GM21381 (cell line): ENCODE measurements at regions not wholly inside any gene's neighbourhood (a gene's known extent, or its start where the extent isn't known, plus 50 kb on each side); places are given as distances from the start of the nearest gene placed in this dataset.
"Not testable (repeated sequence)": the region's sequence is repeated elsewhere in the genome, so short reads cannot be mapped to it uniquely, and the experiment has no call there.

Experiments used
- ATAC-seq: cut with Tn5 transposase; IDR thresholded peaks from one replicate; pipeline ENCODE4 v1.9.1; 2021; ENCODE audit warnings: mild to moderate bottlenecking, moderate library complexity; ENCODE audit not compliant: unreplicated experiment

DNA sequence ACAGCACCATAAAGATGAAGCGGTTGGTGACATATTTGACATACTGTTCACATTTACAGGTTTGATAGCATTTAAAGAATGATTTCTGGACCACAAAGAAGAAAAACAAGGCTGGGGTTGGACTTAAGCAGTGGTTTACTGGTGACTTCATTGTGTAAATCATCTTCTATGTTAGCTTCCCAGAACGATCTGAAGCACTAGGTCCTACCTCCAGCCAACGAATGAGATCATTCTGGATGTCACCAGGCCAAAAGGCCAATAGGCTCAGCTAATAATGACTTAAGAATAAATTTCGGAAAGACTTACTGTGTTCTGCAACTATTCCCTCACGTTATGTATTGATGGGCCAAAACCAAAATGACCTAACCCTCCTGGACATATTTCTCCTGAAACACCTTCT, 675.3 kb upstream of the CCNG1 start:
- no peak for ATAC-seq

DNA sequence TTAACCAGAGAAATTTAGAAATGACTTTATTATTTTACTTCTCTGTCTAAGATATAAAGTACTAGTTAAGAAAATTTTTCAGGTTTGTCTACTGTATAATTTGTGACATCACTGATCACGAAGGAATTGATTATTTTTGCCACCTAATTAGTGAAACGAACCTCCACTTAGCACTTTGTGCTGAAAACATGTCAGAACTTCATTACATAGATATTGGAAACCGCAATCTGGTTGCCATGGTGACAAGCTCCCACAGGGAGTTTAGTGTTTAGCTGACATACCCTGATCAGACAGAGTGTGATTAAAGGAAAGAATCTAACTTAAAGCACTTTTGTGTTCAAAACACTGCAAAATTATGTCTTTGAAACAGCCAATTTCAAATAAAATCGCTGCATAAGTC, 668.4 kb upstream of the CCNG1 start:
- ATAC-seq = no peak

DNA sequence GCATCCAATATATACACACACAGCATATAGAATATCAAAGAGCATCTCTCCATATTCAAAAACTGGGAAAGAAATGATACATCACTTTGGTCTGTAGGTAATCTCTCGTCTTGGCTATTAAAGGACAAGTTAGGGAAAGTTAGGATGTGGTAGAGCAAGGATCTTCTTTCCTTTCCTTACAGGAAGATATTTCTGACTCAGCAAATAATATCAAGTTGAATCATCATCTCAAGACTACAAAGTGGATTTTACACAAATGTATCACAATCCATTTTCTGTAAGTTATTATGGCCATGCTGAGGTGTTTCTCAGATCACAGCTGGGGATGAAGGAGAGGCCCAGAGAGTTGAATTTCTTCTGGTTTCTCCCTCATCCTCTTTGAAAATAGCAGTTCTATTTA, 651.7 kb upstream of the CCNG1 start:
- no peak for ATAC-seq

DNA sequence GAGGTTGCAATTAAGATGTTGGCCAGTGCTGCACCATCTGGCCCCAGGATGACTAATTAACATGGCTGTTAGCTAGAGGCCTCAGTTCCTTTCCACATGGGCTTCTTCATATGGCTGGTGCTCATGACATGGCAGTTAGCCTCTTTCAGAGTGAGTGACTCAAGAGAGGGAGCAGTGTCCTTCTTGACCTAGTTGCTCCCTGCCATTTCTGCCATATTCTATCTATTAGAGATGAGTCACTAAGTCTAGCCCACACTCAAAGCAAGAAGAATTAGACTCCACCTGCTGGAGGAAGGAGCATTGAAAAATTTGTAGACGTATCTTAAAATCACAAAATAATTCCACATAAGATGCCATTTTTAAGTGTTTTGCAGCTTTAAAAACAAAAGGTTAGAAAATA, 651.2 kb upstream of the CCNG1 start:
- ATAC-seq = no peak

DNA sequence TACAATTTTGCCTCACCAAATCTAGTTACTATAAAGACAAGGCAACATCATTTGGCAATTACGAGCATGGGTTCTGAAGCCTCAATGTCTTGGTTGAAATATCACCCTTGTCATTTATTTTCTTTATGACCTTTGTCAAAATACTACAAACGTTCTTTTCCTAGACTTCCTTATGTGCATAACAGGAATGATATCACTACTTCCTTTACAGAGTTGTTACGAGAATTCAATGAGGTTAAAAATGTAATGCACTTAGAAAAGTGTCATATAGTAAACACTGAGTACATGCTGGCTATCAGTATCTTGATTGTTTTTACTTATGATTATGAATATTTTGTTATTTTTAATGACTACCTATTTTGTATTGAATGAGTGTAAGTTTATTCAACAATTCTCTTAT, 640.9 kb upstream of the CCNG1 start:
- ATAC-seq = no peak

DNA sequence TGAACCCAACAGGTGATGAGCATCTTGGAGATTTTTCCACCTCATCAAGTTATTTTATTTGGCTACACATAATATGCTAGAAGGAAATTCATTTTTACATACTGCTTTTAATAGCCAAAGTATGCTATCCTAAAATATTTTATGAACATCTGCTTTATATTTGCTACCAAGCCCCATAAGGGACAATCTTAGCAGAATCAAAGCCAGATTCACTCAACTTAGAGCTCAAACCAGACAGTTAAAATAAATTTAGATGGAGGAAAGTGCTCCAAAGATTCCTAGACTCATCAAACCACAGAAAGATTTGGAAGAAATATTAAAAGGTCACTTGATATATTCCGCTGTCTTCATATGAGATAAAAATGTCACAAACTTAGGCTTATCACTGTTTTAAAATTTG, 637.1 kb upstream of the CCNG1 start:
- no peak for ATAC-seq

DNA sequence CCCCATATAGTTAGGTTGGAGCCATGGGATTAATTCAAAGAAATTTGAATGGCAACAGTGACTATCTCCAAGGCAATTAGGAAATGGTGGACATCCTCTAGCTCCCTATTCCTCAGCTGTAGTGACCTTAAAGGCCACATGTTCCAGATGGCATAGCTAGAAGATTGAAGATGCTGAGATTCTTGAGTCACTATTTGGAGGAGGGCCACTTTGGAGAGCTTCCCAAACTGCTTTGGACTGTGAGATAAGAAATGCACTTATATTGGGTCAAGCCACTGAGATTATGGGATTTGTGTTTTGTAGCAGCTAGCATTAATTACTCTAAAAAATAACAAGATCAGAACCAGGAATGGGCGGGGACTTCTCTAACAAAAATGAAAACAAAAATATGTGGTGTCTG, 636.2 kb upstream of the CCNG1 start:
- ATAC-seq = no peak

DNA sequence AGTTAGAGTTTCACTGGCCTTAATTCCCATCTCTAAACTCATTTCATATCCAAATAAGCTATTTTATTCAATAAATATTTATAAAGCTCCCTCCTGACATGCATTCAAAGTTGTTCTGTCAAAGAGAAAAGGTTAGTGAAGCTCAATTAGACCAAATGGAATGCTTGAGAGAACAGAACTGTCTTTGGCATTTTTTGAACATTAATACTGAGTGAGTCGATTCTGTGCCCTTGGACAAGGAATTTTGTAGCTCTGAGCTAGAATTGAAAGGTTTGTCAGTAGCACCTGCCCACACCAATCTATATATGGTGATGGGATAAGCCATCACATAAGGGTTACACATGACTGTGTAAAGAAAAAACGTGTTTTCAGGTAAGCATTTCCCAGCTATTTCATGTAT, 631.2 kb upstream of the CCNG1 start:
- no peak for ATAC-seq

DNA sequence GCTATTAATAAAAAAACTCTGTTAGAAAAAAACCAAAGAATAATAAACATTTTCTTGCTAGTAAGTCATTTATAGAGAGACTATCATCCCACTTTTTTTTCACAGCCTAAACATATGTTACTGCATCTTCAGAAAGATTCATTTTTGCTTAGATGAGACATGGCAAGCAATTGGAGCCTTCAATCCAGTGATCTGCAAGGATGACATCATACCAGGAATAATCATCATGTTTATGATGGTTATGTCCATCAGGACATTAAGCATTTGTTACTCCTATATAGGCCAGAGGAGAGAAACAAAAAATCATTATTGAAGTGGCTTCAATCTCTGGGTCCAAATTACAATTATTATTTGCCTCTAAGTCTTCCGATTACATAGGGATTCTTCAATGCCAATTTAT, 626.3 kb upstream of the CCNG1 start:
- no peak for ATAC-seq

DNA sequence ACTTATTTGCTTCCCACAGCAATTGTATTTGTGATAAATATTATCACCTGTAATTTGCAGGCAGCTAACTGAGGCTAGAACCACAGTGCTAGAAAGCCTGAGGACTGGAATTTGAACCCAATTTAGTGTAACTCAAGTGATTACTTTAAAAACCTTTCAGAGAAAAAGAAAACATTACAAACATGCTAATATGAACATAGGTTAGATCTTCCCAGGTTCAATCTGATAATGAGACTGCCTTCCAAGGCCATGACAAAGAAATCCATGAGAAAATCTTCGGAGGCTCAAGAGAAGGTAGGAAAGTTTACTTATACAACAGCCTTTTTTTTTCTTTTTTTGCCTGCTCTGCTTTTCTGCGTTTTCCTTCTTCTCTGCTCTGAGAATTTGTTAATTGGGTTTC, 620.6 kb upstream of the CCNG1 start:
- no peak for ATAC-seq

DNA sequence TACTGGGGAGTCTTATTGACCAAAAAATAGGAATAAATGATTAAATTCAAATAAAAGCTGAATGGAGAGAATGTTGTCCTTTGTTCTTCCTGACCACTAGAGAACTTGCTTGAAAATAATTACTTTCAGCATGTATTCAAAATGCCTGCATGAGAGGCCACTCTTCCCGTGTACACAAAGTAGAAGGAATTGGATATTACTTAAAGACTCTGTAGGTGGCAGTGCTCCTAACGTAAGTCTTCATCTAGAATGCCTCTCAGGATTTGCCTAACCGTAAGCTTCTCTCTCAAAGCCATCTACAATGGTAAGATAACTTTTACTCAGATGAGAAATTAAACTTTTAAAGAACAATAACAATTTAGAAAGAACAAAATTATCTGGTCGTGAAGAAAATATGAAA, 620.0 kb upstream of the CCNG1 start:
- ATAC-seq = no peak

DNA sequence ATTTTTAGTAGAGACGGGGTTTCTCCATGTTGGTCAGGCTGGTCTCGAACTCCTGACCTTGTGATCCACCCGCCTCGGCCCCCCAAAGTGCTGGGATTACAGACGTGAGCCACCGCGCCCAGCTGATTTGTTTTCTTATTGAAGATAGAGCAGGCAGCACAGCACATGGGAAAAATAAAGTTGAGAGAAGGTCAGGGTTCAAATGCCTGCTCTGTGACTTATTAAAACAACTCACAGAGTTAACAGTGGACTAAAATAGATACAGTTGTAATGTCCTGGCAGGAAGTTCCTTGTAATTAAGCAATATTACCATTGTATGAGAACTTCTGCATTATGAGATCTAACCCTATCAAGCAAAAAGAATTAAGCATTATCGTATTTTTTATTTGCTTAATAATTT, 615.7 kb upstream of the CCNG1 start:
- ATAC-seq = not testable (repeated sequence)

DNA sequence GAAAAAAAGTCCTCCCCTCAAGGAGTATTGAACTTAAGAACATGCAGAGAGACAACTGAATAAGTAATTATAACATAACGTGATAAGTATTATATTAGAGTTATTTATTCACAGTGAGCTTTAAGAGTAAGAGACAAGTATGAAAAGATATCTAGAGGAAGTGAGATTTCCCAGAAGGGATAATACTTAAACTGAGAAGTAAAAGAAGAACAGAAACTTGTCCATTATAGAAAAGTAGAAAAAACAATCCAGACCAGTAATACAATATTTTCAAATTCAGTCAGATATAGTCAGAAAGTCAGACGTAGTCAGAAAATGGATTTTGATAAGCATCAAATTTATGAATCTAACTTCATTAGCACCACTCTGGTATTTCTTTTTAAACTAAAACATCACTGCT, 613.0 kb upstream of the CCNG1 start:
- ATAC-seq = no peak

DNA sequence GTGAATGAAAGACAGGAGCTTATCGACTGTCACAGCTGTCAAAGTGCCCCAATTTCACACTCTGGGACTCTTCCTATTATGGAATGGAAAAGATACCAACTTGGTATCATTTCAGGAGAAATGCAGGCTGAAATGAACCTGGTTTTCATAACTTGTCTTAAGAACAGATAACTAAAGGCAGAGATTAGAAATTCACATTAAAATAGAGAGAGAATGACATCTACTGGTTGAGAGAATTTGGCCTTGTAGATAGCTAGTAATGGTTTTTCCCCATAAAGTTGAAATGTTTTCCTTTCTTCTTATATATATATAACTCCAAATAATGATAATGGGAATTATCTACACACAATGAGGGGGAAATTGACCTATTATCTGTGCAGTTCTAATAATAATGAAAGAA, 600.2 kb upstream of the CCNG1 start:
- ATAC-seq = no peak

DNA sequence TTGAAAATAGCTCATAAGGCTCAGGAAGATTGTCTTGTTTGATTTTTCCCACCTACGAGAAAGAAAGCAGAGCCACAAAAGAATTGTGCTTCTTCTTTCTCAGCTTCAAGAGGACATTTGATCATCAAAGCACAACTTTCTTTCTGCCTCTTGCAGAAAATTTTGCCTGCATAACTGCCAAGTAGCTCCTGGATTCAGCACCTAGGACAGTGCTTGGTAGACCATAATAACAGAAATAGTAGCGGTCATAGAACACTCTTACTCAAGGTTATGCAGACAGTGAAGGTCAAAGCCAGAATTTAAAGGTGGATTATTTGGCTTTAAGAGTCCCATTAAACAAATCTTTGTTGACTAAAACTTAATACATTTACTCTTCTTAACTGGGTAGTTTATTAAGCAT, 594.7 kb upstream of the CCNG1 start:
- no peak for ATAC-seq

DNA sequence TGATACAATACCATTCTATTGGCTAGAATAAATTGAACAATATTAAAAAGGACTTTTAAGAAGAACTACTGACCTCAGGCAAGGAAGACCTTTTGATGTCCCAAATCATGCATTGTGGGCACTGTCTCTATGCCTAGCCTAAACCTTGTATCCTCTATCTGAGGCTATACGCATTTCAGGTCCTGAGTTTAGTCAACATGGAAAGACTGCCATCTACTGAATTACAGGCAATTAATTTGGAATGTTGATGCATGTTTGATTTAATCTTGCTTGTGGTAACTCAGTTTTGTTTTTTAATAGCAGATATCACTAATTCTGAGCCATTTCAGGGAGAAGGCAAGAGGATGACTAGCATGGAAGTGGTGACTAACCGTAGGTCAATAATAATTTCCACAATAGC, 585.3 kb upstream of the CCNG1 start:
- no peak for ATAC-seq

DNA sequence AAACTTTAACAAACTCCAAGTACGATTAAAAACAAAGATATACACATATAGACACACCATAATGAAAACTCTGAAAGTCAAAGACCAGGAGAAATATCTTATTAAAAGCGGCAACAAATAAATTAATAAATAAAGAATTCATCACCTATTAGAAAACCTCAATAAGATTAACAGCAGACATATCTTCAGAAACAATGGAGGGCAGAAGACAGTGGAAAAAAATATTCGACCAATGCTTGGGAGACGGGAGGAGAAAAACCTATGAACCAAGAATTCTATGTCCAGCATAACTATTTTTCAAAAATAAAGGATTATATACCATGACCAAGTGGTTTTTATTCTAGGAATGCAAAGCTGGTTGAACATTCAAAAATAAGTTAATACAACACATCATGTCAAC, 578.6 kb upstream of the CCNG1 start:
- no peak for ATAC-seq

DNA sequence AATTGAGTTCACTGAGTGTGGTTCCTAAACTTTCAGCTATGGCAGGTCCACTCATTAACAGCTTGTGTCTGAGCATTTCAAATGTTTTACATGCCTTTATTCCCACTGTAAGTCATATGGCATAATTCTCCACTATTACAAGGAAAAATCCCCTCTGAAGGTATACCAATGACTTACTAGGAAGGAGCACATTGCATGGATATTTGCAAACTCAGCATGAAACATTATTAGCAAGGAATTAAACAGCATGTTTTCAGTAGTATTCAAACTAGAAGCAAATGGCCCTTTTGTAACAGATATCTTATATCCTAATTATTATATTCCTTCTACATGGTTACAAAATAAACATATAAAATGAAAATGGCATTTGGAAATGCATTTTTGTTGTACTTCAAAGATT, 566.4 kb upstream of the CCNG1 start:
- no peak for ATAC-seq

DNA sequence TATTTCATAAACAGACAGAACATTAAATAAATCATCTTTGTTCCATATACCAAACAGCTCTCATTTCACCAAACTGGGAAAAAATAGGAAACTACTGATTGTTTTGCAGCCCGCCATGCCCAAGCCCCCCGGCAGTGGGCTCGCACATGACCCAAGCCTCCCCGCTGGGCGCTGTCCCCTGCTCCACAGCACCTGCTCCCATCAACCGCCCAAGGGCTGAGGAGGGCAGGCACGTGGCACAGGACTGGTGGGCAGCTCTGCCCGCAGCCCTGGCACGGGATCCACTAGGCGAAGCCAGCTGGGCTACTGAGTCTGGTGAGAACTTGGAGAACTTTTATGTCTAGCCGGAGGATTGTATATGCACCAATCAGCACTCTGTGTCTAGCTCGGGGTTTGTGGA, 554.8 kb upstream of the CCNG1 start:
- ATAC-seq = no peak

DNA sequence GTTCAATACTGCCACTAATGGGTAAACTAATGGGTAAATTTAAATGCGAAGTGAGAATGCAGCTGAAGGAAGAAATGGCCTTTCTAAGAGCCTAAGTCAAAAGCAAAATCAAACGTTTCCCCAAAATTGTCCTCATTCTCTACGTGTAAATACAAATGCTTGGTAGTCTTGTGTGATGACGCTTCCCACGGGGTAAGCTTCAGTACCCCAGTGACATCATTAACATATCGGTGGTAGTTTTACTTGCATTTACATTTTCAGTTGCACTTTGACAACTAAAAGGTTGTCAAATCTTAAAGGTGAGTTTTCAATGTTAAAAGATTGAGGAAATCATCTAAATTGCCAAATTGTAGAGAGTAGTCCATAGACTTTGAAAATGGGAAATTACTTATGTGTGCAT, 550.7 kb upstream of the CCNG1 start:
- no peak for ATAC-seq

DNA sequence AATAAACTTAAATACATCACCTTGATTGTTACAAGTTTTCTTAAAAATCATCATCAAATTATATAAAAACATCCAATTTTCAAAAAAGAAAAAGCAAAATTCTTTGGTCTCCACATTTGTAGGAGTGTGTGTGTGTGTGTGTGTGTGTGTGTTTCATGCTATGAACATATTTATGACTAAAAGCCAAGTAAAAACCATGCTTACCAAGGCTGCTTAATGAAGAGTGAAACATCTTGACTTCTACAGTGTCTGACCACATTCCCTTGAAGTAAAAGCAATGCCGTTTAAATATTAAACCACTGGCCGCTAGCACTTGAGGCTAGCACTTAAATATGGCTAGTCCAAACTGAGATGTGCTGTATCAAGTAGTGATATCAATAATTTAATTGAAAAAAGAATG, 549.1 kb upstream of the CCNG1 start:
- ATAC-seq = no peak

DNA sequence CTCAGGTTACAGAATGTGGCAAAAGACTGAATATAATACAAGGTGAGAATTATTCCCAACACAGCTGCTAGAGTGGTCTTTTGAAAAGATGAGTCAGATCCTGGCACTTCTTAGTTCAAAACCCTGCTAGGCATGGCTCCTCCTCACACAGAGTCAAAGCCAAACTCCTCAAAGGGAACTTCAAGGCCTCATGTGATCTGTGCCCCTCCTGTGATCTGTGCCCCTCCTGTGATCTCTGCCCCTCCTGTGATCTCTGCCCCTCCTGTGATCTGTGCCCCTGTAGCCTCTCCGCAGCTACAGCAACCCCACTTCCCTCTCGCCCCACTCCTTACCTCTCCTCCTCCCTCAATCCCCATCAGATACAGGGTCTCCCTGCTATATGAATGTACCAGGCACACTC, 525.5 kb upstream of the CCNG1 start:
- no peak for ATAC-seq

DNA sequence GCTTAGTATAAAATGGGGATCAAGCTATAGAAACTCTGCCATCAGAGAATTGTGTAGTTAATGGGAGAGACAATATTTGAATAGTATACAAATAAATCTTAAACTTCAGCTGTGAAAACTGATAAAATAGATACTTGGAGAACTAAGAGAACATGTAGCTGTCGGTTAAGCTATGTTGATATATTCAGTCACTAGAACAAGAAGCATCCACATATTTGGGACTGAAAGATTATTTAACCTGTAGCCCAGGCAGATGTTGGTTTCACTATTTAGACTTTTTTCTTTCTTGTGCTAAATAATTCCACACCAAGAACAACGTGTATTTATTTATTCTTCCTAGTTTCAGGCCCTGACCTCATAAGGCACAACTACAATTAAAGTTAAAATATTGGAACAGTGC, 521.0 kb upstream of the CCNG1 start:
- ATAC-seq = no peak

DNA sequence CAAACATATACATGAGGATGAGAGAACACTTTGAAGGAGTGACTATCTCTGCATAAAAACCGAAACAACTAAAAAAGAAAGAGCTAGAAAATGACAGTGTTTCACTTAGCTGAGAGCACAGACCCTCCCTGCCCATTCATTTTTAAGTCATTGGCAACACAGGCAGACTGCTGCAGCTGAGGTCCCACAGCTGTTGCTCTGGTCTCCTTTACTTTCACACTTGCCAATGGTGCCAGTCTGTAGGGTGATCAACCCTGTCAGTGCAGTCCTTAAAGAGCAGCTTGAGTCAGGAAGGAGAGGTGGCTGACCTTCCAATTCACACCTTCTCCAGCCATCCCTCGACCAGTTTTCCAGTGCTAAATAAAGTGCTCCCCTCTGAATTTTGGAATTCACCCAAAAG, 508.3 kb upstream of the CCNG1 start:
- no peak for ATAC-seq
